Lung (tissue), 11 donors: ENCODE measurements at regions not wholly inside any gene's neighbourhood (a gene's known extent, or its start where the extent isn't known, plus 50 kb on each side); places are given as distances from the start of the nearest gene placed in this dataset.

Source experiments
- ATAC-seq: fragments of 200-7000 bp; cut with Tn5 transposase; one replicate; pipeline ENCODE4 v1.9.1; 2020; ENCODE audit warnings: moderate number of reproducible peaks; ENCODE audit not compliant: insufficient read depth, low FRiP score
- DNase-seq, 3 donors: peaks; one replicate each; pipeline ENCODE4 v3.0.0-alpha.2; 2013 to 2017
- H3K27ac ChIP-seq, 2 donors: one replicate each; pipeline ENCODE4 v1.5.1; 2013; ENCODE audit warnings: mild to moderate bottlenecking in 2 of 2, moderate library complexity in 2 of 2, control low read depth in 1 of 2, inconsistent platforms in 1 of 2, low read depth in 1 of 2, low read length in 1 of 2
- H3K27me3 ChIP-seq, 3 donors: one replicate each; pipeline ENCODE4 v1.5.1; 2013; ENCODE audit warnings: low read length in 2 of 3; ENCODE audit not compliant: control insufficient read depth in 3 of 3, insufficient read depth in 3 of 3
- H3K36me3 ChIP-seq, 4 donors: one replicate each; pipeline ENCODE4 v1.5.1; 2013; ENCODE audit warnings: low read length in 4 of 4, mild to moderate bottlenecking in 1 of 4, moderate library complexity in 1 of 4; ENCODE audit not compliant: control insufficient read depth in 4 of 4, insufficient read depth in 4 of 4
- H3K4me1 ChIP-seq, 5 donors: one replicate each; pipeline ENCODE4 v1.5.1; 2013; ENCODE audit warnings: low read length in 5 of 5, mild to moderate bottlenecking in 2 of 5, moderate library complexity in 1 of 5; ENCODE audit not compliant: control insufficient read depth in 5 of 5, insufficient read depth in 5 of 5
- H3K4me3 ChIP-seq: one replicate; pipeline ENCODE4 v1.5.1; 2013; ENCODE audit warnings: mild to moderate bottlenecking, control low read depth, moderate library complexity
- H3K9ac ChIP-seq, 2 donors: one replicate each; pipeline ENCODE4 v1.5.1; 2013; ENCODE audit warnings: low read length in 2 of 2, control low read depth in 1 of 2; ENCODE audit not compliant: insufficient read depth in 1 of 2
- H3K9me3 ChIP-seq, 4 donors: one replicate each; pipeline ENCODE4 v1.5.1; 2013; ENCODE audit warnings: low read length in 3 of 4, mild to moderate bottlenecking in 1 of 4, moderate library complexity in 1 of 4; ENCODE audit not compliant: control insufficient read depth in 4 of 4, insufficient read depth in 3 of 4
- CTCF ChIP-seq: IDR thresholded peaks from 2 replicates; pipeline ENCODE4 v1.5.1; 2012; ENCODE audit warnings: mild to moderate bottlenecking; ENCODE audit errors: control extremely low read depth, extremely low read depth
- WGBS, 2 donors: extraction: QIAGEN DNeasy Blood & Tissue Kit; methylation state at CpG; one replicate each; pipeline ENCODE4 v1.1.7; 2013; 5-methylcytosine and 5-hydroxymethylcytosine counted together
- donor health status: control.
- donor health status: control.
- donor health status: Bipolar disorder and iron deficiency.
- donor health status: healthy.
- donor health status: DM: yes; HTN: yes; CAD: no.

- Histone ChIP-seq H3K9me3 (no peaks in the 10 kb centered on the region), H3K9ac (no peak overlapping the region), H3K27ac (no peak overlapping the region), H3K4me3 (no peak overlapping the region), H3K4me1 (no peaks in the 10 kb centered on the region), H3K36me3 (no peaks in the 10 kb centered on the region), H3K27me3 (no peaks in the 10 kb centered on the region)
- TF ChIP-seq CTCF, result no peak
- 82 to 84% methylated on average over 3 of the region's 3 CpGs for WGBS, 2 donors
- ATAC-seq (no peak), DNase-seq (no peak)
These were observed 662.6 kb upstream of the TEX47 start for GRCh38 chr7:89458114-89458513.

GRCh38 chr7:89474456-89474855 lies 678.9 kb upstream of the TEX47 start:
- no peak for TF ChIP-seq CTCF
- Histone ChIP-seq H3K9ac (no peak overlapping the region), H3K36me3 (no peaks in the 10 kb centered on the region), H3K4me3 (no peak overlapping the region), H3K4me1 (no peaks in the 10 kb centered on the region), H3K27me3 (no peaks in the 10 kb centered on the region), H3K9me3 (no peaks in the 10 kb centered on the region), H3K27ac (no peak overlapping the region)
- DNase-seq (no peak), ATAC-seq (no peak)
- 75 to 87% methylated on average over 3 of the region's 3 CpGs for WGBS, 2 donors

GRCh38 chr7:89477991-89478390 lies 676.3 kb upstream of the STEAP1 start:
- Histone ChIP-seq H3K36me3 (no peaks in the 10 kb centered on the region), H3K4me1 (no peaks in the 10 kb centered on the region), H3K9ac (no peak overlapping the region), H3K27ac (no peak overlapping the region), H3K4me3 (no peak overlapping the region), H3K27me3 (no peaks in the 10 kb centered on the region), H3K9me3 (no peaks in the 10 kb centered on the region)
- no peak for TF ChIP-seq CTCF
- ATAC-seq (no peak), DNase-seq (no peak)
- WGBS, 2 donors, result 65 to 81% methylated on average over 3 of the region's 3 CpGs

GRCh38 chr7:89495704-89496103 lies 658.6 kb upstream of the STEAP1 start:
- no peak for DNase-seq
- Histone ChIP-seq H3K36me3 (no peaks in the 10 kb centered on the region), H3K27me3 (no peaks in the 10 kb centered on the region), H3K9ac (no peak overlapping the region), H3K4me1 (no peaks in the 10 kb centered on the region), H3K4me3 (no peak overlapping the region), H3K27ac (no peak overlapping the region), H3K9me3 (no peaks in the 10 kb centered on the region)
- 79 to 86% methylated on average over 3 of the region's 3 CpGs for WGBS, 2 donors
- ATAC-seq, result no peak
- TF ChIP-seq CTCF, result no peak
